ENCODE measurements at regions not wholly inside any gene's neighbourhood (a gene's known extent, or its start where the extent isn't known, plus 50 kb on each side); places are given as distances from the start of the nearest gene placed in this dataset.

DNA sequence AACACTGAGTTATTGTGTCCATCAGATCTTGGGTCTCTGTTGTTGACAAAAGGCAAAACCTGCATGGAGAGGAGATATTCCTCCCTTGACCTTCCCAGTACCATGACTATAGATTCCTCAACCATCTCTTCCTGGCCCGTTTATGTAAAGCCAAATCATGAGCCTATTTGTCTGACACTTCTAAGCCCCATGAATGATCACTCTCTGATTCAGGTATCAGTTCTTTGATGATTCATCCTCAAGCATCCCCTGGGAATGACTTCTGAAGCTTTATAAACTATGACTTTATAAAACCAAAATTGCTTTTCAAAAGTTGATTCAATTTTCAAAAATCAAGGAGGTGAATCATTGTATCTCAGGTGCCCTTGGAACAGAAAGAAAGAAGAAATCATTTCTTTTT lies 78.7 kb upstream of the LOC128125822 start:
- no TSS peak for BruUV-seq (replicated peaks)
- H3K9me3 Mint-ChIP-seq (ENCODE audit: unreplicated experiment): no peaks in the 10 kb centered on the region
- Histone ChIP-seq H3K36me3 (ENCODE audit: control insufficient read depth, insufficient read depth, low read length) (no peaks in the 10 kb centered on the region), H3K9me3 (no peaks in the 10 kb centered on the region), H3K27me3 (replicated peaks; ENCODE audit: control insufficient read depth, insufficient read depth, low read length) (no peaks in the 10 kb centered on the region), H3K4me3 (ENCODE audit: low read depth, low read length) (no peak overlapping the region), H3K4me1 (no peaks in the 10 kb centered on the region)
- H3K4me1 Mint-ChIP-seq (ENCODE audit: low read depth, unreplicated experiment): no peaks in the 10 kb centered on the region
- intact Hi-C loops (cut with micrococcal nuclease; ENCODE audit: unreplicated experiment): no loop called here
- H3K4me3 Mint-ChIP-seq (ENCODE audit: unreplicated experiment): no peak overlapping the region
- CTCF ChIA-PET: no interaction called here
- no peak for DNase-seq
- H3K27ac Mint-ChIP-seq (ENCODE audit: unreplicated experiment): no peak overlapping the region
- no peaks in the 10 kb centered on the region for H3K27me3 Mint-ChIP-seq (ENCODE audit: insufficient read depth, unreplicated experiment)
- POLR2A ChIA-PET: no interaction called here
- no peaks in the 10 kb centered on the region for H3K36me3 Mint-ChIP-seq (ENCODE audit: insufficient read depth, unreplicated experiment)
- TF ChIP-seq, protein P1, sequence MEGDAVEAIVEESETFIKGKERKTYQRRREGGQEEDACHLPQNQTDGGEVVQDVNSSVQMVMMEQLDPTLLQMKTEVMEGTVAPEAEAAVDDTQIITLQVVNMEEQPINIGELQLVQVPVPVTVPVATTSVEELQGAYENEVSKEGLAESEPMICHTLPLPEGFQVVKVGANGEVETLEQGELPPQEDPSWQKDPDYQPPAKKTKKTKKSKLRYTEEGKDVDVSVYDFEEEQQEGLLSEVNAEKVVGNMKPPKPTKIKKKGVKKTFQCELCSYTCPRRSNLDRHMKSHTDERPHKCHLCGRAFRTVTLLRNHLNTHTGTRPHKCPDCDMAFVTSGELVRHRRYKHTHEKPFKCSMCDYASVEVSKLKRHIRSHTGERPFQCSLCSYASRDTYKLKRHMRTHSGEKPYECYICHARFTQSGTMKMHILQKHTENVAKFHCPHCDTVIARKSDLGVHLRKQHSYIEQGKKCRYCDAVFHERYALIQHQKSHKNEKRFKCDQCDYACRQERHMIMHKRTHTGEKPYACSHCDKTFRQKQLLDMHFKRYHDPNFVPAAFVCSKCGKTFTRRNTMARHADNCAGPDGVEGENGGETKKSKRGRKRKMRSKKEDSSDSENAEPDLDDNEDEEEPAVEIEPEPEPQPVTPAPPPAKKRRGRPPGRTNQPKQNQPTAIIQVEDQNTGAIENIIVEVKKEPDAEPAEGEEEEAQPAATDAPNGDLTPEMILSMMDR (IDR thresholded peaks at IDR 0.05; ENCODE audit: insufficient read depth in 1 of 2, low read depth in 1 of 2, low read length in 1 of 2, severe bottlenecking in 1 of 2, unreplicated experiment in 1 of 2): no peak

- no peaks in the 10 kb centered on the region for H3K27me3 ChIP-seq (replicated peaks; ENCODE audit: control insufficient read depth, insufficient read depth, low read length)
- no peaks in the 10 kb centered on the region for H3K9me3 ChIP-seq
- Mint-ChIP-seq H3K9me3 (ENCODE audit: unreplicated experiment) (no peaks in the 10 kb centered on the region), H3K4me1 (ENCODE audit: low read depth, unreplicated experiment) (no peaks in the 10 kb centered on the region), H3K27me3 (ENCODE audit: insufficient read depth, unreplicated experiment) (no peaks in the 10 kb centered on the region), H3K36me3 (ENCODE audit: insufficient read depth, unreplicated experiment) (no peaks in the 10 kb centered on the region), H3K4me3 (ENCODE audit: unreplicated experiment) (no peak overlapping the region), H3K27ac (ENCODE audit: unreplicated experiment) (no peak overlapping the region)
- TF ChIP-seq, protein P1 (IDR thresholded peaks at IDR 0.05; ENCODE audit: insufficient read depth in 1 of 2, low read depth in 1 of 2, low read length in 1 of 2, severe bottlenecking in 1 of 2, unreplicated experiment in 1 of 2): no peak
- no peak for DNase-seq
- BruUV-seq (replicated peaks): no TSS peak
- H3K4me3 ChIP-seq (ENCODE audit: low read depth, low read length): no peak overlapping the region
- no peaks in the 10 kb centered on the region for H3K36me3 ChIP-seq (ENCODE audit: control insufficient read depth, insufficient read depth, low read length)
- intact Hi-C loops (cut with micrococcal nuclease; ENCODE audit: unreplicated experiment): no loop called here
- CTCF ChIA-PET: no interaction called here
- POLR2A ChIA-PET: no interaction called here
- no peaks in the 10 kb centered on the region for H3K4me1 ChIP-seq
These were observed 75.9 kb upstream of the LOC128125822 start for GRCh38 chr6:63496361-63496804.

GRCh38 chr6:63502156-63502555 lies 70.1 kb upstream of the LOC128125822 start:
- BruUV-seq (replicated peaks): no TSS peak
- Histone ChIP-seq H3K4me1 (no peaks in the 10 kb centered on the region; the same call in 1 of the 2 replicates), H3K9me3 (no peaks in the 10 kb centered on the region; the same call in 1 of the 2 replicates), H3K4me3 (ENCODE audit: low read depth, low read length) (no peak overlapping the region), H3K36me3 (ENCODE audit: control insufficient read depth, insufficient read depth, low read length) (no peaks in the 10 kb centered on the region), H3K27me3 (replicated peaks; ENCODE audit: control insufficient read depth, insufficient read depth, low read length) (no peaks in the 10 kb centered on the region)
- TF ChIP-seq, protein P1 (IDR thresholded peaks at IDR 0.05; ENCODE audit: insufficient read depth in 1 of 2, low read depth in 1 of 2, low read length in 1 of 2, severe bottlenecking in 1 of 2, unreplicated experiment in 1 of 2): no peak
- no peak overlapping the region for H3K27ac Mint-ChIP-seq (ENCODE audit: unreplicated experiment)
- no peak overlapping the region for H3K4me3 Mint-ChIP-seq (ENCODE audit: unreplicated experiment)
- no peaks in the 10 kb centered on the region for H3K4me1 Mint-ChIP-seq (ENCODE audit: low read depth, unreplicated experiment)
- no peaks in the 10 kb centered on the region for H3K36me3 Mint-ChIP-seq (ENCODE audit: insufficient read depth, unreplicated experiment)
- H3K27me3 Mint-ChIP-seq (ENCODE audit: insufficient read depth, unreplicated experiment): no peaks in the 10 kb centered on the region
- CTCF ChIA-PET: no interaction called here
- no peaks in the 10 kb centered on the region for H3K9me3 Mint-ChIP-seq (ENCODE audit: unreplicated experiment)
- DNase-seq: no peak
- POLR2A ChIA-PET: no interaction called here
- intact Hi-C loops (cut with micrococcal nuclease; ENCODE audit: unreplicated experiment): no loop called here
